ENCODE measurements at regions not wholly inside any gene's neighbourhood (a gene's known extent, or its start where the extent isn't known, plus 50 kb on each side); places are given as distances from the start of the nearest gene placed in this dataset.
A peak's percentile ranks its signal among the peaks of the same experiment; 100 is the strongest.
"Not testable (repeated sequence)": the region's sequence is repeated elsewhere in the genome, so short reads cannot be mapped to it uniquely, and the experiment has no call there.

- peak; percentile 2 for DNase-seq (ENCODE audit: low read depth)
Observed at GRCh38 chr4:43619219-43619618, 726.7 kb downstream of the GRXCR1 start.

GRCh38 chr4:43637893-43638292 is 745.4 kb downstream of the GRXCR1 start:
- DNase-seq (ENCODE audit: low read depth) = not testable (repeated sequence)

GRCh38 chr4:43651991-43652390 is 759.5 kb downstream of the GRXCR1 start:
- DNase-seq (ENCODE audit: low read depth) = no peak

- DNase-seq (ENCODE audit: low read depth) = not testable (repeated sequence)
Observed at GRCh38 chr4:43659547-43659946, 767.0 kb downstream of the GRXCR1 start.

- DNase-seq (ENCODE audit: low read depth) = not testable (repeated sequence)
Observed at GRCh38 chr4:43672265-43672885, 776.2 kb downstream of the KCTD8 start.

GRCh38 chr4:43680421-43680820 is 768.2 kb downstream of the KCTD8 start:
- DNase-seq (ENCODE audit: low read depth) = no peak

GRCh38 chr4:43682551-43682950 is 766.1 kb downstream of the KCTD8 start:
- peak; percentile 2 for DNase-seq (ENCODE audit: low read depth)

- no peak for DNase-seq (ENCODE audit: low read depth)
Observed at GRCh38 chr4:43690116-43690515, 758.5 kb downstream of the KCTD8 start.

GRCh38 chr4:43693876-43694275 is 754.7 kb downstream of the KCTD8 start:
- no peak for DNase-seq (ENCODE audit: low read depth)

GRCh38 chr4:43709443-43709842 is 739.2 kb downstream of the KCTD8 start:
- DNase-seq (ENCODE audit: low read depth) = no peak

GRCh38 chr4:43716721-43717395 is 731.8 kb downstream of the KCTD8 start:
- no peak for DNase-seq (ENCODE audit: low read depth)

- DNase-seq (ENCODE audit: low read depth) = no peak
Observed at GRCh38 chr4:43718369-43718768, 730.2 kb downstream of the KCTD8 start.

GRCh38 chr4:43732829-43733426 is 715.7 kb downstream of the KCTD8 start:
- DNase-seq (ENCODE audit: low read depth) = no peak

GRCh38 chr4:43742083-43742482 is 706.5 kb downstream of the KCTD8 start:
- DNase-seq (ENCODE audit: low read depth) = no peak

GRCh38 chr4:43754566-43754965 is 694.0 kb downstream of the KCTD8 start:
- DNase-seq (ENCODE audit: low read depth) = no peak

- DNase-seq (ENCODE audit: low read depth) = peak; percentile 7
Observed at GRCh38 chr4:43757147-43757546, 691.5 kb downstream of the KCTD8 start.

- DNase-seq (ENCODE audit: low read depth) = no peak
Observed at GRCh38 chr4:43758836-43759235, 689.8 kb downstream of the KCTD8 start.

- DNase-seq (ENCODE audit: low read depth) = peak; percentile 18
Observed at GRCh38 chr4:43763029-43763610, 685.5 kb downstream of the KCTD8 start.

- no peak for DNase-seq (ENCODE audit: low read depth)
Observed at GRCh38 chr4:43765514-43765913, 683.1 kb downstream of the KCTD8 start.

GRCh38 chr4:43766648-43767047 is 682.0 kb downstream of the KCTD8 start:
- DNase-seq (ENCODE audit: low read depth) = no peak

GRCh38 chr4:43776371-43776770 is 672.2 kb downstream of the KCTD8 start:
- peak; percentile 36 for DNase-seq (ENCODE audit: low read depth)

- no peak for DNase-seq (ENCODE audit: low read depth)
Observed at GRCh38 chr4:43778187-43778915, 670.3 kb downstream of the KCTD8 start.

All from ELR (cell line).